ENCODE measurements at regions not wholly inside any gene's neighbourhood (a gene's known extent, or its start where the extent isn't known, plus 50 kb on each side); places are given as distances from the start of the nearest gene placed in this dataset.

DNA sequence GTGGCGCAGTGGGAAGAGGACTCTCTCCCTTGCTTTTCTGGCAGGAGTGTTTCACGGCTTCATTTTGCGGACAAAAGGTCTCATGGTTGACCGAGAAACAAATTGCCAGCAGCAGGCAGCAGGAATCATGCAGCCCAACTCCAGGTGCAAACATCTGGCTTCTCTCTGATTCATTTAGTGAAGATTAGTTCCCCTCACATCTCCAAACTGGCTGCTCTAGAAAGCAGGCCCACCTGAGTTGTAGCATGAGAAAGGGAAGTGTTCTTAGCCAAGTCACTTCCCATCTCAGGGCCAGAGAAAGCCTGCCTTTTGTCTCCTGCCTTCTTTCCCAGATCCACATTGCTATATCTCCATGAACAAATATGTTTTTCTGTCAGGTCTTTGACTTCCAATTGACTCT is 120.8 kb upstream of the CCDC196 start:
- DNase-seq = no peak

DNA sequence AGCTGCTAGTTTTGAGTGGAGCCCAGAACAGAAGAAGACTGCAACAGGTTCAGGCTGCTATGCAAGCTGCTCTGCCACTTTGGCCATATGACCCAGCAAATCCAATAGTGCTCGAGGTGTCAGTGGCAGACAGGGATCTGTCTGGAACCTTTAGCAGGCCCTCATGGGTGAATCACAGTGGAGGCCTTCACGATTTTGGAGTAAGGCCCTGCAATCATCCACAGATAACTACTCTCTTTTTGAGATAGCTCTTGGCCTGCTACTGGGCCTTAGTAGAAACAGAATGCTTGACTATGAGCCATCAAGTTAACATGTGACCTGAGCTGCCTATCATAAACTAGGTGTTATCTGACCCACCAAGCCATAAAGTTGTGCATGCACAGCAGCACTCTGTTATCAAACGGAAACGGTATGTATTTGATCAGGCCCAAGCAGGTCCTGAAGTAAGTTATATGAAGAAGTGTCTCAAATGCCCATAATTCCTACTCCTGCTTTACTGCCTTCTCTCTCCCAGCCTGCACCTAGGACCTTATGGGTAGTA is 116.9 kb upstream of the CCDC196 start:
- no peak for DNase-seq

- DNase-seq = no peak
These were observed 114.4 kb upstream of the CCDC196 start for GRCh38 chr14:66371776-66372175.

GRCh38 chr14:66375046-66375964 is 110.9 kb upstream of the CCDC196 start:
- no peak for DNase-seq

GRCh38 chr14:66377574-66377973 is 108.6 kb upstream of the CCDC196 start:
- no peak for DNase-seq

GRCh38 chr14:66378712-66379505 is 107.3 kb upstream of the CCDC196 start:
- no peak for DNase-seq

GRCh38 chr14:66380143-66380542 is 106.0 kb upstream of the CCDC196 start:
- DNase-seq = no peak

DNA sequence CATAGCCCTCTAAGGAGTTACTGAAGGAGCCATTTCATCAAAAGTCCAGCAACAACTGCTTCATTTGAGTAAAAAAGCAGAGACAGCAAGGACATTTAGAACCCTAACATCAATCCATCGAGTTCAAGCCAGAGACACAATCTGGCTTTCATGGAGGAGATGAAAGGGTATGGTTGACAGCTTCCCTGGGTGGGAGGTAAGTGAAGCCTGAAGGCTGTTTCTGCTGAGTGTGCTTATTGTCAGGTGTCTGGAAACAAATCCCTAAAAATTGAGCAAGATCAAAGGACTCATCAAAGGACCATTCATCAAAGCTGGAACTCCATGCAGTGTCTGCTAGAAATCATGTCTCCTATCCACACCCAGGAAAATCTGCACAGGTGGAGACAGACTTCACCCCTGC is 104.4 kb upstream of the CCDC196 start:
- DNase-seq = no peak

GRCh38 chr14:66383257-66383656 is 102.9 kb upstream of the CCDC196 start:
- peak; percentile 26 for DNase-seq

- no peak for DNase-seq
These were observed 102.4 kb upstream of the CCDC196 start for GRCh38 chr14:66383771-66384170.

GRCh38 chr14:66388516-66388915 is 97.7 kb upstream of the CCDC196 start:
- DNase-seq = no peak

GRCh38 chr14:66389481-66389880 is 96.7 kb upstream of the CCDC196 start:
- DNase-seq = no peak

- no peak for DNase-seq
These were observed 90.9 kb upstream of the CCDC196 start for GRCh38 chr14:66395300-66395699.

DNA sequence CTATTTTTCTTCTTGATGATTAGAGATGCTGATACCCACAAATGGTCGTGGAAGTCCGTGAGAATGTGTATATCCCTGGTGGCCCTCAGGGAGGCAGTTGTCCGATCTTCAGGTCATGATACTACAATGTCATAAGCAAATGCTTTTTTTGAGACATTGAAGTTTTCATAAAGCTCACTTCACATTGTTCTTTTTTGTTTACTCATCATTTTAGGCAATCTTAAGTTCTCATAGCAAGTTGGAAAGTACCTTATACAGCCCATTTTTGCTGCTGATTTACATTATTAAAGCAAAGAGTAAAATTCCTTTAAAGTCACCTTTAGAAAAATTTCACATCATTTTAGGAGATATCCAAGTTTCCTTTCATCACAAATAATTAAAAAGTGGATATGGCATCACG is 90.0 kb upstream of the CCDC196 start:
- DNase-seq = no peak

DNA sequence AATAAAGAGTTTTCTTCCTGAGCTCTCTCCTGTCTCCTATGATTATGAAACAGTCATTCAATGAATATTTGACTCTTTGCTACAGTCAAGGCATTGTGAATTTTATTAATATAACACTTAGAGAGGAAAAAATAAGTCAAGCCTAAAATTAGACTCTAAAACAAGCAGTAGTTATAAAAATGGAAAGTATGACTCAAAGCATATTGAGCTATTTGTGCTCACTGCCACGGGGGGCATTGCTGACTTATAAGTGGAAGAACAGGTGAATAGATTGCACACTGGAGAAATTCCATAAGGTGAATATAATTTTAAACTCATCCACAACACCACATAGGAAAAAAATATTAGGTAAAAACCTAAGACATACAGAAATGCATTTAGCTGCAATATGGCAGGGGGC is 87.7 kb upstream of the CCDC196 start:
- DNase-seq = no peak

GRCh38 chr14:66401449-66402095 is 84.6 kb upstream of the CCDC196 start:
- DNase-seq = no peak

- peak; percentile 46 for DNase-seq
These were observed 83.0 kb upstream of the CCDC196 start for GRCh38 chr14:66403183-66403582.

- DNase-seq = no peak
These were observed 82.1 kb upstream of the CCDC196 start for GRCh38 chr14:66404051-66404545.

DNA sequence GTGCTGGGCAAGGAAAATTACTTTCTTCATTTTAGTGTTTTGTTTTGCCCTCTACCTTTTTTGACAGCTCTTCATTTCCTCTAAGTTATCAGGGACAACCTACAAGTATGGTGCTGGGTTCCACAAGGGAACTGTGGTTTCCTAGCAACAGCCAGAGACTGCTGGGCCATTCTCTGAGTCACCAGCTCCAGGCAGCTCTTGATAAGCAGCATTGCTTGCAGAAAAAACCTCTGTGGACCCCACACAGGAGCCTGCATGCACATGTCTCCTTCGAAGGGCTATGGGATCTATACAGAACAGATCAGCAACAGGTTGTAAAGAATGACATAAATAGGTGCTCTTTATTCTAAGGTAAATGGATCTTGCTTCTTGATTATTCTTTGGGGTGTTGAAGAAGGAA is 81.0 kb upstream of the CCDC196 start:
- DNase-seq = no peak

- DNase-seq = no peak
These were observed 72.3 kb upstream of the CCDC196 start for GRCh38 chr14:66413901-66414300.

GRCh38 chr14:66414511-66414910 is 71.7 kb upstream of the CCDC196 start:
- no peak for DNase-seq

All from left kidney (tissue), 1 donor.